ENCODE measurements at regions not wholly inside any gene's neighbourhood (a gene's known extent, or its start where the extent isn't known, plus 50 kb on each side); places are given as distances from the start of the nearest gene placed in this dataset.
A peak's percentile ranks its signal among the peaks of the same experiment; 100 is the strongest.
"Not testable (repeated sequence)": the region's sequence is repeated elsewhere in the genome, so short reads cannot be mapped to it uniquely, and the experiment has no call there.

DNA sequence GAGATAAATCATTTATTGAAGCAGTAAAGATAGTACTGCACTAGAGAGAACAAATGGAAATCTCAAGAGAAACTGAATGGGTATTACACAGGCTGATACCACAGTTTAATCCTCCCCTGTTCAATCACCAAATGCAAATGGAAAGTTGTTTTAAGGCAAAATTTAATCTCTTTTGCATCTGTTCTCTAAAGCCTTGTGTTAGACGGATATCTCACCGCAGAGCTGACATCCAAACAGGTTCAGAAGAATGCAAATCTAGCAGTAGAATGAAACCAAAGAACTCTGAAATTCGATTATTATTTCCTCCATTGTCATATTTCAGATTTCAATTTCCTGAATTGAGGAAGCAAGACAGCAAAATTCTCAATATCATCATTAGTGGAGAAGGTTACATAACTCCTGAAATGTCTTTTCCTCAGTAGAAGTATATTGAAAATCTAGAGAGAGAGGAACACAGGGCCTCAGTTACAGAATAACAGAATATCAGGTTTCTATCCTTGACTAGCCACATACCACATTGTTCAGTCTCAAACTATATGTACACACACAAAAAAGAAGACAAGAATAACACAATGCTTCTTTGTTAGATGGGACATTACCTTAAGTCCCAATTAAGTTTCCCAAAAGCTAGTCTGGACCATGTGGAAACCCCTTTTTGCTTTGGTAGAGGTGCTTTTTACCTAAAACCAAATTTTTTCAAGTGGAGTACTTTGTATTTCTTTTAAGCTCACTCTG is 94.1 kb upstream of the BANK1 start:
- H3K27me3 ChIP-seq (ENCODE audit: insufficient read depth, low read length): no peaks in the 10 kb centered on the region
- WGBS (ENCODE audit: extremely low coverage, insufficient coverage, insufficient read length): no CpG with 5 or more reads among the region's 3 CpGs
- no peak overlapping the region for H2BK12ac ChIP-seq (ENCODE audit: low read length)
- H2BK5ac ChIP-seq (ENCODE audit: low read depth, low read length, poor library complexity): no peak overlapping the region
- H3K4me2 ChIP-seq (ENCODE audit: low read length): no peak overlapping the region
- H4K91ac ChIP-seq (ENCODE audit: low read depth, low read length): no peak overlapping the region
- no peaks in the 10 kb centered on the region for H3K36me3 ChIP-seq (ENCODE audit: control insufficient read depth in 1 of 2, insufficient read depth in 2 of 2, low read length in 2 of 2)
- H3K79me1 ChIP-seq (ENCODE audit: low read length): no peaks in the 10 kb centered on the region
- no peak overlapping the region for H3K18ac ChIP-seq (ENCODE audit: low read length)
- no peak overlapping the region for H4K12ac ChIP-seq (ENCODE audit: low read depth, low read length)
- no peak overlapping the region for H3K9ac ChIP-seq (ENCODE audit: low read length)
- no peak overlapping the region for H4K8ac ChIP-seq (ENCODE audit: low read depth, low read length)
- no peak for DNase-seq
- H3K79me2 ChIP-seq (ENCODE audit: control insufficient read depth, insufficient read depth, low read length, poor library complexity): no peaks in the 10 kb centered on the region
- no peak overlapping the region for H2BK120ac ChIP-seq (ENCODE audit: insufficient read depth, low read length, poor library complexity)
- no peak overlapping the region for H3K27ac ChIP-seq (ENCODE audit: low read depth, low read length)
- H2AK5ac ChIP-seq (ENCODE audit: low read length): no peak overlapping the region
- no peak overlapping the region for H3K23ac ChIP-seq (ENCODE audit: low read length)
- H3K4ac ChIP-seq (ENCODE audit: low read depth, low read length): no peak overlapping the region
- no peak overlapping the region for H3K14ac ChIP-seq (ENCODE audit: low read length)
- no peaks in the 10 kb centered on the region for H3K4me1 ChIP-seq (ENCODE audit: control insufficient read depth in 1 of 2, insufficient read depth in 2 of 2, low read length in 2 of 2)
- no peak overlapping the region for H2AFZ ChIP-seq (ENCODE audit: insufficient read depth, low read length, poor library complexity)
- H3K4me3 ChIP-seq (ENCODE audit: low read depth, low read length): no peak overlapping the region
- no peaks in the 10 kb centered on the region for H3K9me3 ChIP-seq (ENCODE audit: insufficient read depth, low read depth, low read length)

DNA sequence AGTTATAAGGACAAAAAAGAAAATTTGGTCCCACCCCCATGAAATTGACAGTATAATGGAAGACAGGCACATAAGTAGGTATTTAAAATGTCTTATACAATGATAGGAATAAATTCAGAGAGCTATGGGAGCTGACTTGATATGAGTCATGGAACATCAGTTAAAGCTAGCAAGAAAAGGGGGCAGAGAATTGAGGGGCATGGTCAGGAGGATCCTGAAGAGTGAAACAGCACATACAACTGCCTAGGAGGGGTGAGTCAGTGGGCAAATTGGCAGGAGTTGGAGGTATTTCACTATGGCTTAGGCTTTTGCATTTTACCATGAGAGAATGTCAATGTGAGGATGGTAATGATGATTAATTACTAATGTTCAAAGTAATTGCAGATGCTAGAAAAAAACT is 95.4 kb upstream of the BANK1 start:
- H2BK120ac ChIP-seq (ENCODE audit: insufficient read depth, low read length, poor library complexity): no peak overlapping the region
- H2AK5ac ChIP-seq (ENCODE audit: low read length): no peak overlapping the region
- no peak overlapping the region for H2BK12ac ChIP-seq (ENCODE audit: low read length)
- H3K18ac ChIP-seq (ENCODE audit: low read length): no peak overlapping the region
- no peaks in the 10 kb centered on the region for H3K9me3 ChIP-seq (ENCODE audit: insufficient read depth, low read depth, low read length)
- H4K12ac ChIP-seq (ENCODE audit: low read depth, low read length): no peak overlapping the region
- H4K91ac ChIP-seq (ENCODE audit: low read depth, low read length): no peak overlapping the region
- no peaks in the 10 kb centered on the region for H3K4me1 ChIP-seq (ENCODE audit: control insufficient read depth in 1 of 2, insufficient read depth in 2 of 2, low read length in 2 of 2)
- no peak overlapping the region for H4K8ac ChIP-seq (ENCODE audit: low read depth, low read length)
- H2BK5ac ChIP-seq (ENCODE audit: low read depth, low read length, poor library complexity): no peak overlapping the region
- no peaks in the 10 kb centered on the region for H3K27me3 ChIP-seq (ENCODE audit: insufficient read depth, low read length)
- H3K14ac ChIP-seq (ENCODE audit: low read length): no peak overlapping the region
- H3K27ac ChIP-seq (ENCODE audit: low read depth, low read length): no peak overlapping the region
- H3K4me3 ChIP-seq (ENCODE audit: low read depth, low read length): no peak overlapping the region
- no peak overlapping the region for H2AFZ ChIP-seq (ENCODE audit: insufficient read depth, low read length, poor library complexity)
- H3K4ac ChIP-seq (ENCODE audit: low read depth, low read length): no peak overlapping the region
- no peak overlapping the region for H3K23ac ChIP-seq (ENCODE audit: low read length)
- no peaks in the 10 kb centered on the region for H3K36me3 ChIP-seq (ENCODE audit: control insufficient read depth in 1 of 2, insufficient read depth in 2 of 2, low read length in 2 of 2)
- DNase-seq: no peak
- H3K9ac ChIP-seq (ENCODE audit: low read length): no peak overlapping the region
- H3K4me2 ChIP-seq (ENCODE audit: low read length): no peak overlapping the region
- no peaks in the 10 kb centered on the region for H3K79me1 ChIP-seq (ENCODE audit: low read length)
- H3K79me2 ChIP-seq (ENCODE audit: control insufficient read depth, insufficient read depth, low read length, poor library complexity): no peaks in the 10 kb centered on the region

DNA sequence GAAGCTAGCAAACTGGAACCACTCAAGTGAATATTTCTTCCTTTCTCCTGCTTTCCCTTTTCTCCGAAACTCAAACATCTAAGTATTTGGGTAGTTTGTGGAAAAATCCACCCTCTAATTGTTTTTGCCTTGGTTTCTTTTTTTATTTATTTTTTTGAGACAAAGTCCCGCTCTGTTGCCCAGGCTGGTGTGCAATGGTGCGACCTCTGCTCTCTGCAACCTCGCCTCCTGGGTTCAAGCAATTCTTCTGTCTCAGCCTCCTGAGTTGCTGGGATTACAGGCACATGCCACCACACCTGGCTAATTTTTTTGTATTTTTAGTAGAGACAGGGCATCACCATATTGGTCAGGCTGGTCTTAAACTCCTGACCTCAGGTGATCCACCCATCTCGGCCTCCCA is 96.1 kb upstream of the BANK1 start:
- not testable (repeated sequence) for H2AK5ac ChIP-seq (ENCODE audit: low read length); H3K14ac ChIP-seq (ENCODE audit: low read length); H3K36me3 ChIP-seq (ENCODE audit: control insufficient read depth in 1 of 2, insufficient read depth in 2 of 2, low read length in 2 of 2); H4K91ac ChIP-seq (ENCODE audit: low read depth, low read length); H4K12ac ChIP-seq (ENCODE audit: low read depth, low read length); DNase-seq; H3K4me1 ChIP-seq (ENCODE audit: control insufficient read depth in 1 of 2, insufficient read depth in 2 of 2, low read length in 2 of 2); H3K23ac ChIP-seq (ENCODE audit: low read length); H3K18ac ChIP-seq (ENCODE audit: low read length); H3K4me3 ChIP-seq (ENCODE audit: low read depth, low read length); H3K79me2 ChIP-seq (ENCODE audit: control insufficient read depth, insufficient read depth, low read length, poor library complexity); H3K79me1 ChIP-seq (ENCODE audit: low read length); H2BK5ac ChIP-seq (ENCODE audit: low read depth, low read length, poor library complexity); H2BK120ac ChIP-seq (ENCODE audit: insufficient read depth, low read length, poor library complexity); H4K8ac ChIP-seq (ENCODE audit: low read depth, low read length); H2AFZ ChIP-seq (ENCODE audit: insufficient read depth, low read length, poor library complexity); H3K27me3 ChIP-seq (ENCODE audit: insufficient read depth, low read length); H3K9me3 ChIP-seq (ENCODE audit: insufficient read depth, low read depth, low read length); H3K4me2 ChIP-seq (ENCODE audit: low read length); H2BK12ac ChIP-seq (ENCODE audit: low read length); H3K4ac ChIP-seq (ENCODE audit: low read depth, low read length); H3K27ac ChIP-seq (ENCODE audit: low read depth, low read length); H3K9ac ChIP-seq (ENCODE audit: low read length)
- WGBS (ENCODE audit: extremely low coverage, insufficient coverage, insufficient read length): no CpG with 5 or more reads among the region's 5 CpGs

DNA sequence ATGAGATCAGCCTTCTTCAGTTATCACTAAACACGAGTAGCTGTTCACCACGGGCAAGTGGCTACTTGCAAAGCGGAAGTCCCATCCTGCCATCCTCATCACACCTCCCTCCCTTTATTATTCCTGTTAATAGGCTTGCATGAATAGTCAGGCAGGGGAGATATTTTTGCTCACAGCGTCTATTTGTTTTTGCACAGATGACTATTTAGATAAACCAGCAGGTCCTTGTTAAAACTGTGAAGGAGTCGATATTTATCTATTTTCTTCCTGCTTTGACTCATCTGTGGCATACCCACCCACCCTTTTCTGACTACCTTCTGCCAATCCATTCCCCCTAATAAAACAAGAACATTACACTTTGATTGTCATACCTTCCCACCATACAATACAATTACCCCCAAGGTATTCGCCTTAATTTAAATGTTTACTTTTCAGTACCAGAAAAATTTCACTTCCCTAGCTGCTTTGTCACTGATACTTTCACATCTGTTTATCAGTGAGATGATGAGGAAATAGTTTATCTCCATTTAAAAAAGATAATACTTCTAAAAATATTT is 96.6 kb upstream of the BANK1 start:
- H3K79me2 ChIP-seq (ENCODE audit: control insufficient read depth, insufficient read depth, low read length, poor library complexity): no peaks in the 10 kb centered on the region
- no peak overlapping the region for H4K8ac ChIP-seq (ENCODE audit: low read depth, low read length)
- no peak overlapping the region for H3K4me2 ChIP-seq (ENCODE audit: low read length)
- H3K27ac ChIP-seq (ENCODE audit: low read depth, low read length): no peak overlapping the region
- H3K79me1 ChIP-seq (ENCODE audit: low read length): no peaks in the 10 kb centered on the region
- H3K18ac ChIP-seq (ENCODE audit: low read length): no peak overlapping the region
- H4K12ac ChIP-seq (ENCODE audit: low read depth, low read length): no peak overlapping the region
- H3K14ac ChIP-seq (ENCODE audit: low read length): no peak overlapping the region
- no peak overlapping the region for H4K91ac ChIP-seq (ENCODE audit: low read depth, low read length)
- no peaks in the 10 kb centered on the region for H3K9me3 ChIP-seq (ENCODE audit: insufficient read depth, low read depth, low read length)
- H3K27me3 ChIP-seq (ENCODE audit: insufficient read depth, low read length): no peaks in the 10 kb centered on the region
- peak; percentile 0 to 15 for DNase-seq
- H3K9ac ChIP-seq (ENCODE audit: low read length): no peak overlapping the region
- H2BK120ac ChIP-seq (ENCODE audit: insufficient read depth, low read length, poor library complexity): no peak overlapping the region
- WGBS (ENCODE audit: extremely low coverage, insufficient coverage, insufficient read length): no CpG with 5 or more reads among the region's 6 CpGs
- H2BK5ac ChIP-seq (ENCODE audit: low read depth, low read length, poor library complexity): no peak overlapping the region
- H3K4me3 ChIP-seq (ENCODE audit: low read depth, low read length): no peak overlapping the region
- H3K36me3 ChIP-seq (ENCODE audit: control insufficient read depth in 1 of 2, insufficient read depth in 2 of 2, low read length in 2 of 2): no peaks in the 10 kb centered on the region
- no peak overlapping the region for H3K23ac ChIP-seq (ENCODE audit: low read length)
- no peaks in the 10 kb centered on the region for H3K4me1 ChIP-seq (ENCODE audit: control insufficient read depth in 1 of 2, insufficient read depth in 2 of 2, low read length in 2 of 2)
- no peak overlapping the region for H2AFZ ChIP-seq (ENCODE audit: insufficient read depth, low read length, poor library complexity)
- no peak overlapping the region for H2AK5ac ChIP-seq (ENCODE audit: low read length)
- no peak overlapping the region for H2BK12ac ChIP-seq (ENCODE audit: low read length)
- H3K4ac ChIP-seq (ENCODE audit: low read depth, low read length): no peak overlapping the region
